ENCODE measurements at regions not wholly inside any gene's neighbourhood (a gene's known extent, or its start where the extent isn't known, plus 50 kb on each side); places are given as distances from the start of the nearest gene placed in this dataset.

GRCh38 chr14:55734731-55735130 is 154.7 kb downstream of the KTN1 start:
- no peak for DNase-seq (ENCODE audit: low read depth in 2 of 2)

GRCh38 chr14:55739967-55740648 is 160.1 kb downstream of the KTN1 start:
- DNase-seq (ENCODE audit: low read depth in 2 of 2), result no peak

- DNase-seq (ENCODE audit: low read depth in 2 of 2), result no peak
Observed at GRCh38 chr14:55740649-55740989, 160.6 kb downstream of the KTN1 start.

GRCh38 chr14:55741240-55741639 is 161.2 kb downstream of the KTN1 start:
- no peak for DNase-seq (ENCODE audit: low read depth in 2 of 2)

GRCh38 chr14:55743551-55743950 is 163.5 kb downstream of the KTN1 start:
- no peak for DNase-seq (ENCODE audit: low read depth in 2 of 2)

GRCh38 chr14:55744321-55744720 is 164.3 kb downstream of the KTN1 start:
- DNase-seq (ENCODE audit: low read depth in 2 of 2), result no peak

GRCh38 chr14:55745906-55746305 is 165.9 kb downstream of the KTN1 start:
- DNase-seq (ENCODE audit: low read depth in 2 of 2), result no peak

GRCh38 chr14:55746558-55746957 is 166.6 kb downstream of the KTN1 start:
- DNase-seq (ENCODE audit: low read depth in 2 of 2), result no peak

GRCh38 chr14:55747186-55747585 is 167.2 kb downstream of the KTN1 start:
- no peak for DNase-seq (ENCODE audit: low read depth in 2 of 2)

- no peak for DNase-seq (ENCODE audit: low read depth in 2 of 2)
Observed at GRCh38 chr14:55749201-55749812, 169.3 kb downstream of the KTN1 start.

- DNase-seq (ENCODE audit: low read depth in 2 of 2), result no peak
Observed at GRCh38 chr14:55749946-55750345, 169.9 kb downstream of the KTN1 start.

- DNase-seq (ENCODE audit: low read depth in 2 of 2), result no peak
Observed at GRCh38 chr14:55752580-55753390, 172.8 kb downstream of the KTN1 start.

- DNase-seq (ENCODE audit: low read depth in 2 of 2), result no peak
Observed at GRCh38 chr14:55754471-55754870, 174.5 kb downstream of the KTN1 start.

GRCh38 chr14:55754871-55755270 is 174.9 kb downstream of the KTN1 start:
- no peak for DNase-seq (ENCODE audit: low read depth in 2 of 2)

GRCh38 chr14:55756078-55756477 is 176.1 kb downstream of the KTN1 start:
- DNase-seq (ENCODE audit: low read depth in 2 of 2), result no peak

GRCh38 chr14:55756557-55756956 is 176.6 kb downstream of the KTN1 start:
- DNase-seq (ENCODE audit: low read depth in 2 of 2), result no peak

GRCh38 chr14:55758796-55759195 is 178.8 kb downstream of the KTN1 start:
- no peak for DNase-seq (ENCODE audit: low read depth in 2 of 2)

GRCh38 chr14:55760789-55761566 is 181.0 kb downstream of the KTN1 start:
- no peak for DNase-seq (ENCODE audit: low read depth in 2 of 2)

GRCh38 chr14:55761651-55762050 is 181.6 kb downstream of the KTN1 start:
- DNase-seq (ENCODE audit: low read depth in 2 of 2), result no peak

GRCh38 chr14:55762595-55763232 is 182.7 kb downstream of the KTN1 start:
- no peak for DNase-seq (ENCODE audit: low read depth in 2 of 2)

GRCh38 chr14:55764784-55765183 is 184.8 kb downstream of the KTN1 start:
- no peak for DNase-seq (ENCODE audit: low read depth in 2 of 2)

GRCh38 chr14:55766071-55766470 is 186.1 kb downstream of the KTN1 start:
- DNase-seq (ENCODE audit: low read depth in 2 of 2), result no peak

All from activated CD4-positive, alpha-beta T cell treated with anti-CD3 and anti-CD28 coated beads for 24 hours (primary cell).